Activated T-helper 1 cell treated with anti-CD3 and anti-CD28 coated beads, Interleukin-2, amount 50 U/mL, for 16 hours (primary cell): ENCODE measurements at regions not wholly inside any gene's neighbourhood (a gene's known extent, or its start where the extent isn't known, plus 50 kb on each side); places are given as distances from the start of the nearest gene placed in this dataset.
"Not testable (repeated sequence)": the region's sequence is repeated elsewhere in the genome, so short reads cannot be mapped to it uniquely, and the experiment has no call there.

ENCODE experiments used
- DNase-seq, 2 donors: peaks; one replicate each; pipeline ENCODE4 v3.0.0-alpha.2; 2020; ENCODE audit warnings: low read depth in 1 of 2, low spot score in 1 of 2

DNA sequence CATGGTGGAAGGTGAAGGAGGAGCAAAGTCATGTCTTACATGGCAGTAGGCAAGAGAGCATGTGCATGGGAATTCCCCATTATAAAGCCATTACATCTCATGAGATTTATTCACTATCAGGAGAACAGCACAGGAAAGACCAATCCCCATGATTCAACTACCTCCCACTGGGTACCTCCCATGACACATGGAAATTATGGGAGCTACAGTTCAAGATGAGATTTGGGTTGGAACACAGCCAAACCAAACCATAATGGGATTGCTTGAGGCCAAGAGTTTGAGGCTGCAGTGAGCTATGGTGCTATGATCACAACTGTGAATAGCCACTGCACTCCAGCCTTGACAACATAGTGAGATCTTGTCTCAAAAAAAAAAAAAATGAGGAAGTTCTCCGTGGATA, 581.8 kb downstream of the TAF11L14 start:
- no peak for DNase-seq

DNA sequence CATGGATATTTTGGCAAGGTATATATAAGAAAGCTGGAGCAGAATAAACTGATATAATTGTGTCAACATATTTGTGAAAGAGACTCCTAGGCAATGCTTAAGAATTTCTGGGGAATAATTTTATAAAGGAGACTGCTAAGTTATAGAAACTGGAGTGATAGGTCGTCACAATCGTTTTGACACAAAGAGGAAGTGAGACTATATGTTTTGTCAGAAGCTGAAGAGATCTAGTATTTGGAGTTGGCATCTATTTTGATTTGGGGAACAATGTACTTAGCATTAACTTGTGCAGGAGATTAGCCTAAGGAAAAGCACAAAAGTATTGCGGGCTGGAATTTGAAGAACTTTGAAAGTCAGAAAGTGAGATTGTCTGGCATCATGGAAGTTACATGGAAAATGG, 582.5 kb downstream of the TAF11L14 start:
- DNase-seq = no peak

DNA sequence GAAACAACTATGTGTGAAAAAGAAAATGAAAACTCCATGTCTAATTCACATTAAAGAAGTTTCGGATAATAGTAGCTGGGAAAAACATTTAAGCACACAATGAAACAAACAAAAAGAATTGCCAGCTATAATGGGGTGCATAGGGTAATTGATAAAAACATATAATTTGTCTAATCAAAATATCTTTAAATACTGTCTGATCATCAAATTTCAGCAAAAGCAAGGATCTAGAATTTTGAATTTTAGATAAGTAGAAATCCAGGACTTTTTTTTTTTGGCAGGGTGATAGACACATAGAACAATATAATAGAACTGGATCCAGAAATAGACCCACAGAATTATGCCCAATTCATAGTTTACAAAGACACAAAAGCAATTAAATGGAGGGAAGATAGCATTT, 585.0 kb downstream of the TAF11L14 start:
- DNase-seq = no peak

DNA sequence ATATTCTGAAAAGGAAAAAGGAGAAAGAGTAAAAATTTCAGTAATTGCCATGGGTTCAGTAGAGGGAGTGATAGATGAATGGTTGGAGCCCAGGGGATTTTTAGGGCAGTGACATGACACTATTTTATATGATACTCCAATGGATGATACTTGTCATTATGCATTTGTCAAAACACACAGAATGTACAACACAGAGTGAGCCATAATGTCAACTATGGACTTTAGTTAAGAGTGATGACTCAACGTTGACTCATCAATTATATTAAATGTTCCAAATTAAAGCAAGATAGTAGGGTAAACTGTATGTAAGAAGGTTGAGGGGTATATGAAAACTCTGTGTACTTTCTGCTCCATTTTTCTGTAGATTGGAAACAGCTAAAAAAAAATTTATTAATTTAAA, 586.4 kb downstream of the TAF11L14 start:
- no peak for DNase-seq

DNA sequence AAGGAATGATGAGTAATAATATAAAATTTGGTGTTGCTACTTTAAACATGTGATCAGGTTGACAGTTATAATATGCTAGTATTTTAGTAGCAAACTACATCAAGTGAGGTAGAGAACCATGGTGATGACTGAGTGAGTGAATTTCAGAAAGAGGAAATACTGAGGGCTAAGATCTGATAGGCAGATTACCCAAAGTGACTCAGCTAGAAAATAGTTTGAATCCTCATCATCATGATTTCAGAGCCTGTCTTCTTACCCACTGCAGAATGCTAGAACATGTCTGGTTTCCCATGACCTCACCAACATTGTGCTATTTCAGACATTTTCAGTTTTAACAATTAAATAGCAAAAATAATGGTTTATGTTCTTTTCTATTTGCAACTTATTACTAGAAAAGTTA, 602.1 kb downstream of the TAF11L14 start:
- DNase-seq = no peak

DNA sequence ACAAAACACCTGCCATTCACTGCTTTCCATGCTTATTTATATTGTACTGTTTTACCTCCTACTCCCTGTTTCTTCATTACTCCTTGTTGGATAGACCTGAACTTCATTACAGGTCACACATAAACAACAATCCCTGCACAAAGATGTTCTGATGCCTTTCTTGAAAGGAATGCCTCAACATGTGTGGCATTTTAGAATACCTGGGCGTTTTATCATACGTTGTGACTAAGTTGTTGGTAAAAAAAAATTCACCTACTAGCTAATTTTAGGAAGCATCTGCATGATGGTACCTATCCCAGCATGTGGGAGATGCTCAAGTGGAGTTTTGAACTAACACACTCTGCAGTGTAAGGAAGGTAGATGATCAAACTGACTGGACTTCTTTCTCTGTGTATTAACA, 604.1 kb downstream of the TAF11L14 start:
- DNase-seq = no peak

DNA sequence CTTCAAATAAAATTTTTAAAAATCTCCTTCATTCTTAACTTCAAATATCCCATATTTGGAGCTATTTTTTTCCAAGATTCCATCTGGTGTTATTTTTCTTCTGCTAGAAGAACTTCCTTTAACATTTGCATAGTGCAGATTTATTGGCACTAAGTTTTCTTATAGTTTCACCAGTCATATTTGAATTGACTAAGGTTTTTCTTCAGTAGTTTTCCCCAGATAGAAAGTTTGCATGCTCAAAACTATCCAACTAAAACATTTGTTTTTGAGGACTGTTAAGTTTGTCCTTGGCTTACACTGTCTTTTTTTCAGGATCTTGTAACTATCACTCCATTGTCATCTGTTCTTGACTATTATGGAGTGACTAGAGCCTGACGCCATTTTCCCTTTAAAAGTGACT, 606.7 kb downstream of the TAF11L14 start:
- no peak for DNase-seq

DNA sequence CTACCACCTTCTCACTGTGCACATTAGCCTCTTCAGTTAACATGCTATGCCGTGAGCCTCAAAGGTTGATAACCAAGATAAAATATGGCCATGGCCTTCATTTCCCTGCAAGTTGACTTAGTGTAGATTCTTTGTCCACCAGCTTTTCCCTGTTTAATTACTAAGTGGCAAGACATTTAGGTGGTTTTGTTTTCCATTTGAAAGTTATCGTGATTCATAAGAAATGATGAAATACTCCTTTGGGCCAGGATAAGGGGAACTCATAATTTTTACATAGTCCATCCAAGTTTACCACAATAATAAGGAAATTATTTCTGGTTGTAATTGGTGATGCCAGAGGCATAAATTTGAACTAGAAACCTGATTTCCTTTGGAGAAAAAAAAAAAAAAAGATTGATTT, 609.6 kb downstream of the TAF11L14 start:
- no peak for DNase-seq

DNA sequence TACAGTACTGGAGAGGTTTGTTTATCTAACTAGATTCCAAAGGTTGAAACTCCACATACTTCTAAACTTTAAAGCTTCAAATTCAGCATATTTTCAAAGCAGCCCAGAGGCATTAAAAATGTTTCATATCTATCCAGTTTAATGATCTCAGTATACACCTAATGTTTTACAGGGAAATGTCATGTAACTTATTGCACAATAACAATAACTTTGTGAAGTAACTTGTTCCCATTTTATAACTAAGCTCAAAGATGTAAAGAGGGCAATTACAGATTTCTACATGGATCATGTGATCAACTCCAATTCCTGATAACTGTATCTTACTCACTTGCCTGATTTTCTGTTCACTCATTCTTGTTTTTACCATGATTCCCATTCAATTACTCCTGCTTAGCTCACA, 610.0 kb downstream of the TAF11L14 start:
- DNase-seq = no peak

DNA sequence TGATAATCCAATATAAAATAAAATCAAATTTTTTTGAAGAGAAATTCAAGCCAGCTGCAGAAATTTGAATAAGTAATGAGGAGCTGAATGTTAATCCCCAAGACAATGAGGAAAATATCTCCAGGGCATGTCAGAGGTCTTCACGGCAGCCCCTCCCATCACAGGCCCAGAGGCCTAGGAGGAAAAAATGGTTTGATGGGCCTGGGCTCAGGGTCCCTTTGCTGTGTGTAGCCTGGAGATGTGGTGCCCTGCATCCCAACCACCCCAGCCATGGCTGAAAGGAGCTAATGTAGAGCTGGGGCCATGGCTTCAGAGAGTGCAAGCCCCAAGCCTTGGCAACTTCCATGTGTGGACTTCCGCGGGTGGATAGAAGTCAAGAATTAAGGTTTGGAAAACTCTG, 618.3 kb downstream of the TAF11L14 start:
- no peak for DNase-seq

DNA sequence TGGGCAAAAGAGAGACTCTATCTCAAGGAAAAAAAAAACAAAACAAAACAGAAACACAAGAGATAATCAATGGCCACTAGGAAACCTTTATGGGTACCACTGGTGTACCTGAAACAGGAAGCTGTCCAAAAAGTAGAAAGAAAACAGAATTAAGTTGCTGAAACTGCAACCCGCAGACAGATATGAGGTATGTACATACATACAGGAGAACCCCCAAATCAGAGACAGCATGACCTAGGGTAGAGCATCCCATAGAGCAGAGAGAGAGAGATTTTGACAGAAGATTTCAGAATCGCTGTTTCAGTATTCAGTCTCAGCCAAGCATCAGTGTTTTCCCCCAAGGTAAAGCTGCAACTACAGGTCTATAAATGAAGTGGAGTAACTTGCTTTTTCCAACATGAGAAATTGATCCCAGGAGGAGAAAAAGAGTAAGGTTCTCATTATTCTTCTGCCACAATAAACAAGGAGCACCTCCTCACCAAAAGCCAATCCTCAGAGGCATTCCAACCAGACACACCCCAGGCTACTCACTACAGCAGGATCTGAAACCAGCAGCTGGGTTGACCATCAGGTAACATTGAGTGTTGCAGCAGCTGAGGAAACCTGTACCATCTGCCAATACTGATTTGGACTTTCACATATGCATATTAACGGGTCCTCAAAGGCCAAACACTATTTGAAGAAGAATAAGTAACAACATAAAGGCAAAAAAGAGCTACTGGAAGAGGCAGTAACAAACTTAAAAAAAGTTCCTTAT, 630.0 kb downstream of the TAF11L14 start:
- DNase-seq = no peak

DNA sequence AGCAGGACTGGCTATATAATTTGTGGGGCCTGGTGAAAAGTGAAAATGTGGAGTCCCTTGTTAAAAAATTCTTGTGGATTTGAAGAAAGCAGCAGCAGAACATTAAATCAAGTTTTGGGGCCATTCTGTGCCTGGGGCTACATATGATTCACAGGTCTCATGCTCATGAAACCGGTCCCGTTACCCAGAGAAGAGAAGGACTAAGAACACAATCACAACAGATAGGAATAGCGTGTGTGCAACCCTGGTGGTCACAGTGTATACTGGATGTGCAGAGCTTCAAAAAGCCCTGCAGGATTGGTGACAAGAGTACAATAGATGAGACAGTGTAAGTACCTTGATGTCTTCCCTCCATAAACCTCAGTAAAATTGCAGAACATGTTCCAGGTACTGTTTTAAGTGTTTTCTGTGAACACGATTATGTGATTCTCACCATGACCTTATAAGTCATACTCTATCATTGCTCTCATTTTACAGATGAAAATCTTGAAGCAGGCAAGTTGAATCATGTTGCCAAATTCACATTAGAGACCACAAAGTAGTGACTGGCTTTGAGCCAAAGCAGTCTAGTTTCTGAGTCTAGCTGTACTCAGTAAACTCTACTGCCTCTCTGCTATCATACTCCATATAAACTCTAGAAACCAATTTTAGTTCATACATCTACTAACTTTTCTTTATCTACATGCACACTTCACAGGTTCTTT, 636.5 kb downstream of the TAF11L14 start:
- DNase-seq = no peak

DNA sequence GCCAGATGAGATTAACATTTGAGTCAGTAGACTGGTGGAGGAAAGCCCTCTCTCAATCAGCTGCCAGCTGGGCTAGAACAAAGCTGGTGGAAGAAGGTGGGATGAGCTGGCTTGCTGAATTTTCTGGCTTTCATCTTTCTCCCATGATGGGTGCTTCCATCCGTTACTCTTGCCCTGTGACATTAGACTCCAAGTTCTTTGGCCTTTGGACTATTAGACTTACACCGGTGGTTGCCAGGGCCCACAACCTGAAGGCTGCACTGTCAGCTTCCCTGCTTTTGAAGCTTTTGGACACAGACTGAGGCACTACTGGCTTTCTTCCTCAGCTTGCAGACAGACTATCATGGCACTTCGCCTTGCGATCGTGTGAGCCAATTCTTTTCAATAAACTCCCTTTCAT, 642.7 kb downstream of the TAF11L14 start:
- DNase-seq = no peak

DNA sequence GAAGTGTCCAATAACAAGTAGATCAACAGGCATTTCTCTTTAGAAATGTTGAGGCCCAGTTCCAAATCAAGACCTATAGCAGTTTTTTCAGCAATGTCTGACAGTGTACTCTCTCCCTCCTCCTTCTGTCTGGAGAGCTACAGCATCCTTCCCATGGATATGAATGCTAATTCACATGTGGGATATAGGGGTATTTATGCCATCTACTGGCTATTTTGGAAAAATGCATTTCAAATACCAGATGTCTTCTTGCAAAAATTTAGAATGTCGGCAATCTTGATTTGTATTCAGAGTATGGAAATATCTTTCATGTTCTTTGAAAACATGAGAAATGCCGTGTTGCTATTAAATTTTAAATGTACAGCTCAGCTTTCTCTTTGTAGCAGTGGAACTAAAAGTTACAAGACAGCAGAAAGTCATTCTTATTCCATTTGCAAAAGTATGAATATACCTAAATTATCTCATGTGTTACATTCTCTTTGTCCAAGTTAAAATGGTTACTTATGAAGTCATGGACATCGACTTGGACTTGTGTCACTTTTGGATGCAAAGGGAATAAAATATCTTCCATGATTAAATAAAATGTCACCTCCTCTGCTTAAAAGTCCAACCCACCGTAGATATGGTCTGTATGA, 647.8 kb downstream of the TAF11L14 start:
- DNase-seq = no peak

DNA sequence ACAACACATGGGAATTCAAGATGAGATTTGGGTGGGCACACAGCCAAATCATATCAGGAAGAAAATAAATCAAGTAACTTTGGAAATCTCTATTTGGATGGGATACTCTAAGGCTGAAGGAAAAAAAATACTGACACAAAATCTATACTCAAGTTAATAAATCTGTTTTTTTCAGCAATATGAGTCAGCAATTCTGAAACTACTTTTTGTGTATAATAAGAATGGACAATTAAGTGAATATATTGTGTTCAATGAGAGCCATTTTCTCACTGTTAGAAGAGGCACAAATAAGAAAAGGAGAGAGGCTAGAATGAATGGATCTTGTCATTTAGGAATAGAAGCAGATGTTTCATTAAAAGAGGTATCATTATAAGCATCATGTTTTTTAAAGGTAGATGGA, 651.0 kb downstream of the TAF11L14 start:
- no peak for DNase-seq

DNA sequence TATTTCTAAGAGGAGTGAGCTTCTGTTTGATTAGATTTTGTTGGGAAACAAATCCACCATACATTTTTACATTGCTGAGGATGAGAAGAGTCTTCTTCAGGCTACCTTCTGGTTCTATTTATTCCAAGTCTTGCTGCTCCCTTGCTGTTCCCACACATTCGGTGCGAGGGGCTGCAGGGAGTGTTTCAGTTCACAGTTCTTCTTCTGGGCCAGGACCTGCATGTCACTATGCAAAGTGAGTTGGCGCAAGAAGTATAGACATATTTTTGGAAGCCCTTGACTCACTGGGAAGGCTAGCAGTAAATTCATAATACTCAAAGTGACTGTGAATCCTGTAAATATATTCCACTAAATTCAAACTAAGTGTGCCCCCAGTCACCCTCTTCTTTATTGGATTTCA, 657.9 kb downstream of the TAF11L14 start:
- DNase-seq = no peak

DNA sequence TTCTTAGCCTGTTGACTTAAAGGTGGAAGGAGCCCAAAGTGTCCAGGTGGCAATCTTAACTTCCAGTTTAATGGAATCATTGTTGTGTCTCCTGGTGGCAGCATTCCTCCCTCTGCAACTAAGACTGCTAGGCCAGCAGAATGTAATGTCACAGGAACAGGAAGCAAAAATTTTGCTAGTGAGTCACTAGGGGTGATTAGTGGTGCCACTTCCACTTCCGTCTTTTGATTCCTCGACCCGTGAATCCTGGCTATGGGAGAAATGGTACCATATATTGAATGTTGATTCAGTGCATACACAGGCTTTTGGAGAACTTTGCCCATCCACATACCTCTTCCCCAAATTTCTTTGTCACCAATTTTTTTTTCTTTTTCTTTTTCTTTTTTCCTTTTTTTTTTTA, 661.4 kb downstream of the TAF11L14 start:
- not testable (repeated sequence) for DNase-seq

DNA sequence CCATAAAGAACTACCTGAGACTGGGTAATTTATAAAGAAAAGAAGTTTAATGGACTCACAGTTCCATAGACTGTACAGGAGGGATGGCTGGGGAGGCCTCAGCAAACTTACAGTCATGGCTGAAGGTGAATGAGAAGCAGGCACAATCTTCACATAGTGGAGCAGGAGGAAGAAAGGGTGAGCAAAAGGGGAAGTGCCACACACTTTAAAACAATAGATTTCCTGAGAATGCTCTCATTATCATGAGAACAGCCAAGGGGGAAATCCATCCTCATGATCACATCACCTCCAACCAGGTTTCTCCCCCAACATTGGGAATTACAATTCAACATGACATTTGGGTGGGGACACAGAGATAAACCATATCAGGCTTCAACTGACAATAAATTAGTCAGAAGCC, 664.9 kb downstream of the TAF11L14 start:
- no peak for DNase-seq

DNA sequence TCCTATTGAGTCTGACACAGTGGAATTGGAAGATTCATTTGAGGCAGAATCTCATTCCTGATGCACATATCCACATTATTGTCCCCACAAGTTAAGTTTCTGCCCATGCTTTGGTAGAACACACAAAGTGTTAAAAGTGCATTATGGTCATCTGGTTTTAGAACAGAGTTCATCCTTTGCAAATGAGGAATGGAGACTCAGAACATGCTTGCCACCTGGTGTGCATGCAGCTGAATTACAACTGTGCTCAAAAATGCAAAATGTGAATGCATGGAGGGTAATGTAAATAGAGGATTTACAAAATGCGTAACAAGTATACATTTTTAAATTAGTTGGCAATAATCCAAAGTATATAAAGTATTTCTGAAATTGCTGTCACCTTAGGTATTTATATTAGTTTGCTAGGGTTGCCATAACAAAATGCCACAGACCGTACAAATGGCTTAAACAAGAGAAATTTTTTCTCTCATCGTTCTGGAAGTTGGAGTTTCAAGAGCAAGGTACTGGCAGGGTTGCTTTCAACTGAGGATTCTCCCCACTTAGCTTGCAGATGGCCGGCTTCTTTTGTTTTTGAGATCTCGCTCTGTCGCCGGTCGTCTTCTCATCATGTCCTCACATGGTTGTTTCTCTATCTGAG, 671.1 kb downstream of the TAF11L14 start:
- DNase-seq = no peak

DNA sequence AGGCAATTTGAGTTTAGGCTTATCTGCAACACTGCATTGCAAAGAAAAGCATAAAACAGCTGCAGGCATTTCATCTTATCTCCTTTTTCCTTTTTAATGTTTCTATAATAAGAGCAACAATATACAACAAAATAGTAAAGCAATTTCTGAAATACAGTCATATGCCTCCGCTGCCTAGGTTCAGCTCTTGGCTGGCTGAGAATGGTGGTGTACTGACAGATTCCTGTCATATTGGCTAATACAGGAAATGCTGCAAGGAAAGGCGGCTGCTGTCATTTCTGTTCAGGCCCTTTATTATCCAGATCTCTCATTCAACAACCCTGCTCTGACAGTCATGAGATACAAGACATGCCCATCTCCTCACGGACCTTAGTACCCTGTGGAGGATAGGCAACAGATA, 677.0 kb downstream of the TAF11L14 start:
- no peak for DNase-seq

DNA sequence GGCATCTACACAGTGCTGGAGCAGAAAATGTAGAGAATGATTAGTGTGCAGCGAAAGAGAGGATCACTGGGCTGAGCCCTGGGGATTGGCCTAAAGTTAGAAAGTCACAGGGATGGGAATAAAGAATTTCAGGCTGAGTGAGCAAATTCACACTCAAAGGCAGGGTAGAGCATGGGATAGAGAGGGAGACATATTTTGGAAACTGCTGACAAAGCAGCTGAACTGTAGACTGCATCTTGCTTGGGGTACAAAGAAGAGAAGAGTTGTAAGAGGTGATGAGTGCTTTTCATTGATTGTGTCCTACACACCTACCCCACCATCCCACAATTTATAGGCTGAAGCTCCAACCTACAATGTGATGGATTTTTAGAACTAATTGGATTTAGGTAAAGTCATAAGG, 677.8 kb downstream of the TAF11L14 start:
- no peak for DNase-seq

DNA sequence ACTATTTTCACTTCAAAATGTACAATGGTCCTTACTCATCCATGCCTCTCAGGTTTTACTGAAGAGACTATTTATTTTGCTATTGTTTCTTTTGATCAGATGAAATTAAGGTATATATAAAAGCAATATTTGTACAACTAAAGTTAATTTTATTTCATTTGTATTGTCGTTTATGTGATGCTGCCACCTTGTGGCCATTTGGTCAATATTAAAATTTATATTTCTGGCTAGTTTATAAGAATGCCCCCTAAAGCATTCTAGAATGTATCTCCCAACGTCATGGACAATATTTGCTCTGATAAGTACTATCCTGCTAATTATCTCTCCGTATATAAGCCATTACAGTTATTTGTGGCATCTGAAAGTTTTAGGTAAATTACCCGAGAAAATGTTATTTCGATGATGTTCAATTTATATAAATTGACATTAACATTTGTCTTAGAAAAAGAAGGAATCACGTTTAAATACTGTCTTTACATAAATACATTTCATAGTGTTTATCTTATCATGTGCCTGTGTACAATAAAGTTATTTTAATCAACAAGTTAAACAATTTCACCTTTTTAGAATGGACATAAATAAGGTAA, 680.0 kb downstream of the TAF11L14 start:
- no peak for DNase-seq
